NCI-H1930 (cell line): ENCODE measurements at regions not wholly inside any gene's neighbourhood (a gene's known extent, or its start where the extent isn't known, plus 50 kb on each side); places are given as distances from the start of the nearest gene placed in this dataset.
"Not testable (repeated sequence)": the region's sequence is repeated elsewhere in the genome, so short reads cannot be mapped to it uniquely, and the experiment has no call there.

Source experiments
- DNase-seq, 2 experiments: peaks; one replicate each; lab custom pipeline; 2025; lab: John Stamatoyannopoulos, UW

DNA sequence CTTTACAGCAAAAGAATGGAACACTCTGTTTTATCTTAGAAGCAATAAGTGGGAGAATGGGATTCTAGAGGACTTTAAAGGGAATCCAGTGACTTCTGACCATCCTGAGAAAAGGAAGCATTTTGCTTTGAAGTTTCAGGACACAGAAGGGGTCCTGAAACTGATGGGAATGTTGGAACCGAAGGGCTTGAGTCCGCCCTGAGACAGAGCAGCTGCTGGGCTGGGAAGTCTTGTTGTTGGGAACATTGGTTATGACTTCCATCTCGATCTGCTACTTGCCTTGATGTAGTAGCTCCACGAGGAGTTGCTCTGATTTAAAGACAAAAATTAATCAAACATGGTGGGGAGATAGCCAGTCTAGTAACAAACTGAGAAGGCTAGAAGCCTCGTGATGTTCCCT, 177.6 kb downstream of the JCAD start:
- DNase-seq, result no peak

- DNase-seq, result no peak
Observed at GRCh38 chr10:29881336-29881771, 178.0 kb downstream of the JCAD start.

DNA sequence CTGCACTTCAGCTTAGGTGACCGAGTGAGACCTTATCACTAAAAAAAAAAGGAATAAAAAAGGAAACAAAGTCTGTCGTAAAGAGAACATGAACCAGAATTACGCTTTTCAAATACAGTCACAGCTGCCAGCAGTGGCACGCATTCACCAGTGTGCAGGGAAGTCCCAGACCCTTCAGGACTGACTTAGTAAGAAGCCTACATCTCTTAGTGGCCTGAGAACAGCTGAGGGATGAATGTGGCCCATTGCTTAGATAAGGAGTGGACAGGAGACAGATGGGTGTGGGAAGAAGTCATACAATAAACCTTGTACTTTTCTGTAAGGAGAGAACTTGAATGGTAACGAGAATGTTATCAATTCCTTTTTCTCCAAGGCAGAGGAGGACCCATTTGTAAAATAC, 178.5 kb downstream of the JCAD start:
- DNase-seq, result no peak

DNA sequence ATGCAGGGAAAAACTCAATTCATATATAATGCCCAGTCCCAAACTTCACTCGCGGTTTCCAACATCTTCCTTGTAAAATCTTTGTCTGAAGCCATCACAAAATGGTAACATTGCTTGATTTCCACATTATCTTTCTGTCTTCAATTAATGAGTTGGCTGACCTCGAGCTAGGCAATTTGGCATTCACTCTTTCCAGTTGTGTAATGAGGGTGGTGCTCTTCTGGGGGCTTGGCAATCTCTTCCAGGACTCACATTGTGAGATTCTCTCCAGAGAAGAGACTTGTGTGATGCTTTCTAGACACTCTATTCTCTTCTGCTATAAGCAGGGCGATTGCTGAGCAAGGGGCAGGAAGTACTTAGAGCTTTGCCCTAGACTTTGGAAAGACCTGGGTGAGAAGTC, 179.5 kb downstream of the JCAD start:
- DNase-seq, result no peak

DNA sequence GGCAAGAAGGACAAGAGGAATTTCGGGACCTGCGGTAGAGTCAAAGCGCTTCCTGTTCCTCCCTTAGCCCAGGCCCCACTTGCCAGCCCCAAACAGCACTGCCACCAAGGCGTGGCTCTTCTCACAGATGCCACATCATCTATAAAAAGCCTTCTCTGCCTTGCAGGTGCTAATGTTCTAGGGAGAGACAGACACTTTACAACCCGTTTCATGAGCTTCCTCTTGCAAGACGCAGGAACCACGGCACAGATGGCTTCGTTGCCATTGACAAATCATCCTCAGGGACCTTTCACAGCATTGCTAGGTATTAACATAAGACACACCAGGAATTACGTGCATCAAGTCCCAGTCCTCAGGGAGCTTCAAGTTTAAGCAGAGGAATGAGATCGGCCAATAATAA, 180.9 kb downstream of the JCAD start:
- DNase-seq, result no peak

DNA sequence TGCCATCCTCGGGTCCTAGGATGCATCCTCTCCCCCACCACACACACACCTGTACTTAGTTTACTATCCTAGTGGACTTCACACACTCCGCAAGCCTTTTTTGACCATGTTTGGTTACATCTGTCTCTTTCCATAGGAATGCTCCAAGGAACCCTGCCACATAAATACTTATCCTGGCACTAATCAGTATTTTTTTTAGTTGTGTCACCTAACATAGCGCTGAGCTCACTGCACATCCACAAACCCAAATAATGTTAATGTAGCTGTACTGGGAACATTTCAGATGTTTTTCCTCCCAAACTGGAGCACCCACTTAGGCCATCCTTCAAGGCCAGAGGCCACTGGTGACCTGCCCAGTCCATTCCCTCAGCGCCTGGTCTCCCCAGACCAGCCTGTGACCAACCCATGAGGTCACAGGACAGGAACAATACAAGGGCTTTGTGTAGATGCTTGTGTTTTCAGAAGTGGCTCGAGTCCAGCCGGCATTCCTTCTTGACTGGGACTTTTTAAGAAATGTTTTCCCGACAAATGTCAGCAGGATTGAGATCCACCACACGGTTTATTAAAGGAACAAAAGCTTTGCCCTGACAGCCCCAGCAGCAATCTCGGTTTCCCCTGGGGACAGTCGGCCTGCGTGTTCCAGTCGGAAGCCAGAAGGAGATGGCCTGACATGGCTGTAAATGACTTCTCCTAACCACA, 181.4 kb downstream of the JCAD start:
- no peak for DNase-seq

DNA sequence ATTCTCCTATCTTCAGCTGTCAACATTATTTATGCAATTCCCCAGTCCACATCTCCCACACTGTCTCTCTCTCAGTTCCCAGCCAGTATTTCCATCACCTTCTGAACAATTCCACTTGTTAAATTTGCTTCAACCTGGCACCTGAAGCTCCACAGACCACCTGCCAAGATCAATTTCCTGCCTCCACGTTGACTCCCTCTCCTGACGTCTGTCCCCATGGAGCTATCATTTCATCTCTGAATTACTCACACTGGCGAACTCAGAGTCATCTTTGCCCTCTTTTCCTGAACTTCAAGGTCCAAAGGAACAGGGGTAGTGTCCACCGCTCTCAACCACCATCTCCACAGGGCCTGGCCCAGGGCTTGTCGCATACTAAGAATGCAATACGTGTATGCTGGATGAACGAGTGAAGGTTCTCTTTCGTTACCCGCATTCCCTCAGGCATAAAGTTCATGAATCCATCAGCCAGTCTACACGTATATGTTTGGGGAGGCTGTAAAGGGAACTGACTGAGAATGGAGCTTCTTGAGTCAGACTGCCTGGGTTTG, 183.3 kb downstream of the JCAD start:
- DNase-seq, result no peak

- DNase-seq, result no peak
Observed at GRCh38 chr10:29874606-29875269, 184.6 kb downstream of the JCAD start.

DNA sequence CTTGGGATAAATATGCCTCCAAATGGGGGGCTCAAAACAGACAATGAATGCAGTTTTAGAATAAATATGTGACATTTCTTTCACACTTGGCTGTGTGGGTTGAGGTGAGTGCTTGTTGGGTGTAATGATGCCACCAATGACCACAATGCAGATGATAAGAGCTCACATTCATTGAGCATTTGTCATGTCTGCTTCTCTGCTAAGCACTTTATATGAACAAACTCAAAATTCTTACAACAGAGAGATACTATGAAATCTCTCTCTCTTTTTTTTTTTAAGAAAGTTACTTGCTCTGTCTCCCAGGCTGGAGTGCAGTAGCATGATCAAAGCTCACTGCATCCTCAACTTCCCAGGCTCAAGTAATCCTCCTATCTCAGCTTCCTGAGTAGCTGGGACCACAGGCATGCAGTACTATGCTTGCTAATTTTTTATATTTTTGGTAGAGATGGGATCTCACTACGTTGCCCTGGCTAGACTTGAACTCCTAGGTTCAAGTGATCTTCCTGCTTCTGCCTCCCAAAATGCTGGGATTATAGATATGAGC, 185.4 kb downstream of the JCAD start:
- DNase-seq, result no peak

DNA sequence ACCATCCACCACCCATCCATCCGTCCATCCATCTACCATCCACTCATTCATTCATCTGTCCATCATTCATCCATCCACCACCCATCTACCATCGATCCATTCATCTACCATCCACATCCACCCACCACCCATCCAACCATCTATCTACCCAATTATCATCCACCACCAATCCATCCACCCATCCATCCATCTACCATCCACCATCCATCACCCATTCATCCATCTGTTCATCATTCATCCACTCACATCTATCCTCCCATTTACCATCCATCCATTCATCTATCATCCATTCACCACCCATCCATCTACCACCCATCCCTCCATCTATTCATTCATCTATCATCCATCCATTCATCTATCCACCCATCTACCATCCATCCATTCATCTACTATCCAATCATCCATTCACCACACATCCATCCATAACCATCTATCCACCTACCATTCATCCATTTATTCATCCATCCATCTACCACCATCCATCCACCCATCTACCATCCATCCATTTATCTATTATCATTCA, 188.8 kb downstream of the JCAD start:
- DNase-seq, result no peak

GRCh38 chr10:29869593-29869992, 189.8 kb downstream of the JCAD start:
- DNase-seq, result no peak

DNA sequence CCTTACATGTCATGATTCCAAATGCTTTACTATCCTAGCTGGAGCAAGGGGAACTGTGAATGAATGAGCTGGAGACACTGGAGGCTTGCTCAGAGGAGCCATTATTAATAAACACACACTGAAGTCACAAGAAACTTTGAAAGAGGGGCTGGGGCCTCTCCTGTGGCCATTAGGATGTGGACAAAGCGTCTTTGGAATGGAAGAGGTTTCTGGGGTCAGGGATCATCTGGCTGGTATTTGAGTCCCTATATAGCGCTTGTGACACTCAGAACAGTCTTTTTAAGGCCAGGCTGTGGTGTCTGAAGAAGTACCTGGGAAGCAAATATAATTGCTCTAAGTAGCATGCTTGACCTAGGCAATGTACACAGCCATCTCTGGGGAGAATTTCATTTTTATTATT, 193.0 kb downstream of the JCAD start:
- DNase-seq, result no peak

DNA sequence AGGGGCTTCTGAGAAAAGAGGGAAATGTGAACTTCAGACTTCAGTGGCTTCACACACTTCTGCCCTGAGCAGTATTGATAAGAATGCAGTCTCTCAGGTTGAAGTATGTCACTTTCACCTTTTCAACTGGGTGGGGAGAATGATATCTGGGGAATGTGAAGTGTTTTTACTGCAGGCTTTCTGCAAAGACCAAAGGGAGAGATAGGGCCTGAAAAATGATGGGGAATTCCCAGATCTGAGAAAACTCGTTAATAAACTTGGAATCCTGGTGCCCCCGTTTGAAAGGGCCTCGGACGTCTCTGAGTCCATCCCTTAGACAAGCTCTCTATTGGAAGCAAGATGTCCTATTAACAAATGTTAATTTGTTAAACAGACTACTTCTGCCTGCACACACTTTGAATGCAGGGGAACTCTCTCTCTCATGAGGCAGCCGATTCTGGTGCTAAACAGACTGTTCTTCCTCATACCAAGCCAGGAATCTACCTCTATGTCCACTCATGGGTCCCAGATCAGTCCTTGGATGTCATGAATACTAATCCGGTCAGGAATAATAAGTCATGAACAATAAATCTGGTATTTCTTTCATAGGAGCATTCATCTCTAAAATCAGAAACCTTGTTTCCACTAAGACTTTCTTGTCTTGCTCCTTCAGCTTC, 193.6 kb downstream of the JCAD start:
- no peak for DNase-seq

DNA sequence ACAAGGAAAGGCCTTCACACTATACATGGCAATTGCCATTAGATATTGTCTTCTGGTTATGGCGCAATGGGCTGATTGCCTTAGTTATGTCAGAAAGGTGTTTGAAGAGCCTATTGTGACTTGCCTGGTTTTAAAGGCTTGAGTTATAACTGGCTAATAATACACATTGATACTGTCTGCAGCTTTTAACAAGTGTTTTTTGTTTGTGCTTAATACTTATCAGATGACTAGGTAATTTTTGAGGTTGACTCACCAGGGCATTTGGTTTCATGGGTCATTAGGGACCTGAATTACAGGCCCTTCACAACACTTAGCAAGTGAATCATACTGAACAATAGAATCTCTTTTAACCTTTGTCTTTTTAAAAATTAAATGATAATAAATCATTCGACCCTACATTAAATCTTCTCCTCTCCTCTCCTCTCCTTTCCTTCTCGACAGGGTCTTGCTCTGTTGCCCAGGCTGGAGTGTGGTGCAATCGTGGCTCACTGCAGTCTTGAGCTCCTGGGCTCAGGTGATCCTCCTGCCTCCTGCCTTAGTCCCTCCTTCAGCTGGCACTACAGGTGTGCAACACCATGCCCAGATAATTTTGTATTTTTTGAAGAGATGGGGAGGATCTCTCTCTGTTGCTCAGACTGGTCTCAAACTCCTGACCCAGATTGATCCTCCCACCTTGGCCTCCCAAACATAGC, 196.3 kb downstream of the JCAD start:
- DNase-seq, result no peak

DNA sequence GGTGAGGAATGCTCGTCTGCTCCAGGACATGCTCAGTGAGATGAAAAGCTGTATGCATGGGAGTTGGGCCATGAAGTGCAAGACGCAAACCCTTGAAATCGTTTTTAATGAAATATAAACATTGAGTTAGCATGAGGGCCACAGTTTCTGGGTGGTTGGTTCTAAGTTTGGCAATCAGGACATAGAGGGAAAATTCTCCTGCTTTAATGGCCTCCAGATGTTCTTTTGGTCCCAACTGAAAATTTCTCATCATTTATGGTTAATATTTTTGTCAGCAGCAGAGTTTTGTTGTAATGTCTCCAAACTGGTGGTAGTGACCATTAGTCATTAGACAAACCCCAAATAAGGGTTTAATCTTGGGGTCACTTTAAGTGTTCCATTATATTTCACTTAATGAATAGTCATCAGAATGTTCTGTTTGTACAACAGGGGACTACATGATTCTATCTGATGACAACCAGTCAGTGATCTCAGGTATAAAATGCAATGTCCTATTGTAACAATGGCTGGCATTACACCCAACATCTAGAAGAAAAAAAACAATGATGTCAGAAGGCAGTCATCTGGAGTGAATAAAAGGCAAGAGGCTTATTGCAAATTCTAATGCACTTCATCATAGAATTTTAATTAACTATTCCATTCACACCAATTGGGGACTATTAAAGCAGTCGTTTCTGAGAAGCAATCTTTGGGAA, 197.4 kb downstream of the JCAD start:
- no peak for DNase-seq

DNA sequence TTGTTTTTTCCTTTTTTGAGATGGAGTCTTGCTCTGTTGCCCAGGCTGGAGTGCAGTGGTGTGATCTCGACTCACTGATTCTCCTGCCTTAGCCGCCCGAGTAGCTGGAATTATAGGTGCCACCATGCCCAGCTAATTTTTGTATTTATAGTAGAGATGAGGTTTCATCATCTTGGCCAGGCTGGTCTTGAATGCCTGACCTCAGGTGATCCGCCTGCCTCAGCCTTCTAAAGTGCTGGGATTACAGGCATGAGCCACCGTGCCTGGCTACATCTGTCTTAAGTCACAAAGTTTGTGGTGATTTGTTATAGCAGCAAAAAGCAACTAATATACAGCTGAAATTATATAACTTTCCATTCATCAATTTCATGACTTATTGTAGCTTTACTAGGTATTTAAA, 198.2 kb downstream of the JCAD start:
- DNase-seq, result not testable (repeated sequence)

DNA sequence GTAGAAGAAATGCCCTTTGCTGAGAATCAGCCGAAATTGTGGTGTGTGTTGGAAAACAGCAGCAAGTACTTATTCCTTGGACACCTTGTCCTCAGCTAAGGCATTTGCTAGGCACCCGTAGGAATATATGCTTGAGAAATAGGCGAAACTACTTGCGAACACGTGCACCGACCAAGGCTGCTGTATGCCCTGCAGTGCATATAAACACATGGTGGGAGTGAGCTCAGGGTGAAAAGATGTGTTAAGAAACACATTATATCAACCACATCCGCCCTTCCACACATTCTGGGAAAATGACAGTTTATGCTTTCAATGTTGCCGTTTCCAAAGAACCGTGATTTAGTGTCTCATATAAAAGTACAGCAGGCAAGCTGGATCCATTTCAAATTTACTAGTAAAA, 199.2 kb downstream of the JCAD start:
- DNase-seq, result no peak

GRCh38 chr10:29859521-29860130, 199.8 kb downstream of the JCAD start:
- no peak for DNase-seq

- DNase-seq, result no peak
Observed at GRCh38 chr10:29858702-29859267, 200.6 kb downstream of the JCAD start.
